Body of pancreas (tissue), 4 donors: ENCODE measurements at regions not wholly inside any gene's neighbourhood (a gene's known extent, or its start where the extent isn't known, plus 50 kb on each side); places are given as distances from the start of the nearest gene placed in this dataset.

Experiments
- ATAC-seq: fragments of 150-250 bp; one replicate; pipeline ENCODE4 v1.9.1; 2016
- DNase-seq, 4 donors: peaks; one replicate each; pipeline ENCODE4 v3.0.0-alpha.2; 2019
- H3K27ac ChIP-seq, 4 donors: fragments of 200-600 bp; sonication (generic); 1 replicate in 3 of 4; 2 replicates in 1 of 4; pipeline versions ENCODE4 v1.5.1 to v1.6.1; 2016 to 2019; ENCODE audit warnings: mild to moderate bottlenecking in 1 of 4, mixed read lengths in 1 of 4, moderate library complexity in 1 of 4
- H3K27me3 ChIP-seq, 2 donors: fragments of 200-600 bp; sonication (generic); one replicate each; pipeline ENCODE4 v1.6.0; 2016; ENCODE audit warnings: mild to moderate bottlenecking in 1 of 2
- H3K36me3 ChIP-seq, 2 donors: fragments of 200-600 bp; sonication (generic); replicated peaks in 1 of 2; 2 replicates each; pipeline ENCODE4 v1.5.1; 2016; ENCODE audit warnings: low read depth in 2 of 2; ENCODE audit not compliant: insufficient read depth in 1 of 2
- H3K4me1 ChIP-seq: fragments of 200-600 bp; sonication (generic); one replicate; pipeline ENCODE4 v1.6.0; 2016
- H3K4me3 ChIP-seq, 2 donors: fragments of 200-600 bp; sonication (generic); 1 replicate in 1 of 2; 2 replicates in 1 of 2; pipeline ENCODE4 v1.5.1; 2016 to 2019
- H3K9me3 ChIP-seq, 3 donors: fragments of 200-600 bp; sonication (generic); 1 replicate in 2 of 3; 2 replicates in 1 of 3; pipeline ENCODE4 v1.5.1; 2016
- POLR2A ChIP-seq, 3 donors: fragments of 450-650 bp; IDR thresholded peaks; one replicate each; pipeline ENCODE4 v1.6.1; 2016; ENCODE audit warnings: antibody characterized with exemption in 3 of 3, mild to moderate bottlenecking in 2 of 3
- WGBS, 2 donors: methylation state at CpG; one replicate each; pipeline ENCODE4 v1.1.5; 2017; 5-methylcytosine and 5-hydroxymethylcytosine counted together
- intact Hi-C: fragments of 100-400 bp; cut with DNase I; formaldehyde crosslinking; loops from one replicate; pipeline ENCODE4 v1.15.1; 2023
- TF ChIP-seq, protein P1 (sequence below), 7 experiments: fragments of 450-650 bp in 4 of 7; fragments of 200-600 bp in 3 of 7; sonication (generic) in 3 of 7; IDR thresholded peaks; one replicate each; pipeline ENCODE4 v1.5.1; 2016 to 2019; ENCODE audit warnings: antibody characterized with exemption in 7 of 7

DNA sequence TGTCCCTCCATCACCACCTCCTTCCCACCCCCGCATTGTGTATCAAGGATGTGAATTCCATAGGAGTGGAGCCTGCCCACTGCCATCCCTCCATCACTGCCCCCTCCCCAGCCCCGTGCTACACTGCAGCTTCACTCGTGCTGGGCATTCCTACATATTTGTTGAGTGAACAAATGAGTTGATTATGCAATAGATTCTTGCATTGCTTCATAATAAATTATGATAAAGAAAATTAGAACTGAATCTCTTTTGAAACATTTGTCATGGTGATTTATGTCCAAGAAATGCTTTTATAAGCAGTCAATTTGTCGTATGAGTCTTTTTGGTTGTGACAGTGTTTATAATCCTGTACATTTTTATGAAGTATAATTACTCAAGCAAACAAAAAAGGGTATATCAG lies 83.2 kb downstream of the IRX1 start:
- Histone ChIP-seq H3K27me3 (no peaks in the 10 kb centered on the region), H3K4me3 (no peak overlapping the region), H3K36me3 (no peaks in the 10 kb centered on the region), H3K27ac (no peak overlapping the region), H3K4me1 (no peaks in the 10 kb centered on the region), H3K9me3 (no peaks in the 10 kb centered on the region)
- no peak for ATAC-seq
- no peak for DNase-seq
- intact Hi-C loops, result no loop called here
- 61 to 62% methylated on average over 4 of the region's 4 CpGs for WGBS, 2 donors
- no peak for TF ChIP-seq POLR2A (IDR thresholded peaks at IDR 0.05)
- TF ChIP-seq, protein P1, sequence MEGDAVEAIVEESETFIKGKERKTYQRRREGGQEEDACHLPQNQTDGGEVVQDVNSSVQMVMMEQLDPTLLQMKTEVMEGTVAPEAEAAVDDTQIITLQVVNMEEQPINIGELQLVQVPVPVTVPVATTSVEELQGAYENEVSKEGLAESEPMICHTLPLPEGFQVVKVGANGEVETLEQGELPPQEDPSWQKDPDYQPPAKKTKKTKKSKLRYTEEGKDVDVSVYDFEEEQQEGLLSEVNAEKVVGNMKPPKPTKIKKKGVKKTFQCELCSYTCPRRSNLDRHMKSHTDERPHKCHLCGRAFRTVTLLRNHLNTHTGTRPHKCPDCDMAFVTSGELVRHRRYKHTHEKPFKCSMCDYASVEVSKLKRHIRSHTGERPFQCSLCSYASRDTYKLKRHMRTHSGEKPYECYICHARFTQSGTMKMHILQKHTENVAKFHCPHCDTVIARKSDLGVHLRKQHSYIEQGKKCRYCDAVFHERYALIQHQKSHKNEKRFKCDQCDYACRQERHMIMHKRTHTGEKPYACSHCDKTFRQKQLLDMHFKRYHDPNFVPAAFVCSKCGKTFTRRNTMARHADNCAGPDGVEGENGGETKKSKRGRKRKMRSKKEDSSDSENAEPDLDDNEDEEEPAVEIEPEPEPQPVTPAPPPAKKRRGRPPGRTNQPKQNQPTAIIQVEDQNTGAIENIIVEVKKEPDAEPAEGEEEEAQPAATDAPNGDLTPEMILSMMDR (IDR thresholded peaks at IDR 0.05), result no peak

DNA sequence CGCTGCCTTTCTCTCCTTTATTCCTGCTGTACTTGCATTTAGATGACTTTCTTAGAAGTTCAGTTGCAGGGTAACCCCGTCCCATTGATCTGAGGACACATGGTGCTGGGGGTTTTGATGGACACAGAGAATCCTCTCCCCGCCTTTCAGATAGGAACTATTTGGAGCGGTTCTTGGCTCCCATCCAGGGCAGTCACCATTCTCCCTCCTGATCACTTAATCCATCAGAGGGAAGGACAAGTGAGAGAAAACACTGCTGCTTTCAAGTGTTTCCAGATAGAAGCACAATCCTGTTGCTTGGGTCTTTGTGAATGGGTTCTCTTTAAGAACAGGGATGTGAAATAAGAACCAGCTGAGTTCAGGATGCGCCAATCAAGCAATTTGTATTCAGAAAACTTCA lies 85.2 kb downstream of the IRX1 start:
- no peaks in the 10 kb centered on the region for H3K27me3 ChIP-seq
- no peak overlapping the region for H3K4me3 ChIP-seq
- 59 to 61% methylated on average over 4 to 5 of the region's 5 CpGs for WGBS, 2 donors
- ATAC-seq (no peak), DNase-seq (no peak)
- no peak for TF ChIP-seq POLR2A (IDR thresholded peaks at IDR 0.05)
- TF ChIP-seq, protein P1 (IDR thresholded peaks at IDR 0.05), result no peak
- H3K9me3 ChIP-seq, result no peaks in the 10 kb centered on the region
- no peaks in the 10 kb centered on the region for H3K36me3 ChIP-seq
- no peaks in the 10 kb centered on the region for H3K4me1 ChIP-seq
- H3K27ac ChIP-seq, result no peak overlapping the region
- intact Hi-C loops, result no loop called here

DNA sequence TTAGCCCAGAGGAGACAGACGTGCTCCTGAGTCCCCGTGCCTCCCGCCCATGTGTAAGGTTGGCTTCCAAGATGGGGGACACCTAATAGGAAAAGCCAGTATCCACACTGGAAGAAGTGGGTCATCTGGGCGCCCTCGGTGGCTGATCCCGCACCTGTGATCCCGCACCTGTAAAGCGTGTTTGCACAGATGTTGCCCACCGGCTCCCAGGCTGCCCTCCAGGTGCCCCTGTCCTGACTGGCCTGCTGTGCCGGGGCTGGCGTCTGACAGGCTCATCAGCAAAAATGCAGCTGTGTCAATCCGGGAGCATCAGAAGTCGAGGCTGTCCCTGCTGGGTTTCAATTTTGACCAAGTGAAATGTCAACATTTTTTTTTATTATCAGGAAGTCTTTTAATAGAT lies 88.5 kb downstream of the IRX1 start:
- 42 to 67% methylated on average over 13 of the region's 13 CpGs for WGBS, 2 donors
- Histone ChIP-seq H3K4me1 (no peaks in the 10 kb centered on the region), H3K4me3 (no peak overlapping the region), H3K27me3 (no peaks in the 10 kb centered on the region), H3K27ac (no peak overlapping the region), H3K36me3 (no peaks in the 10 kb centered on the region), H3K9me3 (no peaks in the 10 kb centered on the region)
- no peak for ATAC-seq
- intact Hi-C loops, result no loop called here
- no peak for DNase-seq
- TF ChIP-seq, protein P1 (IDR thresholded peaks at IDR 0.05), result no peak
- TF ChIP-seq POLR2A (IDR thresholded peaks at IDR 0.05), result no peak

DNA sequence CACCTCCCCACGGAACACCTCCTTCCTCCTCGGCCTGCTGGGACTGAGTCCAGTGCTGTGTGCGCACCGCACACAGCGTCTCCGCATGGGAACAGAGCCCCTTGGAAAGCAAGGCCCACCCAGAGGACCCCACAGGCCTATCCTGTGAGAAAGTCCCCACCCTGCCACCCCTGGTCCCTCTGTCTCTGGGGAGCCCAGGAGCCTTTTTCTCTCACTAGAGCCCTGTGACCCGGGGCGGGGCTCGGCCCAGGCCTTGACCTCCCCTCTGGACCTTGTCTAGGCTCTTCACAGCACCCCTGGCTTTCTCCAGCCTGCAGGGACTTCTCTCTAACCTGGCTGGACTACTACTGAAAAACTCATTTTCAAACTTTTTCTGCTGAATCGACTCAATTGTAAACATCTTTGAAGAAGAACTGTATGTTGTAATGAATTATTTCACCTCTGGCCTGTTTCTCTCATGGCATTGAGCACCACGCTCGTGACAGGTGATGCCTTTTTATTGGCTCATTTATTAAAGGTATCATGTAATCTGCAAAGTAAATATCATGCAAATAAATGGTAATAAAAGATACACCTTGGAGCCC lies 89.2 kb downstream of the IRX1 start:
- H3K27ac ChIP-seq, result no peak overlapping the region
- 73 to 76% methylated on average over 12 of the region's 12 CpGs for WGBS, 2 donors
- intact Hi-C loops, result no loop called here
- ATAC-seq (no peak), DNase-seq (no peak)
- no peaks in the 10 kb centered on the region for H3K27me3 ChIP-seq
- H3K4me3 ChIP-seq, result no peak overlapping the region
- H3K36me3 ChIP-seq, result no peaks in the 10 kb centered on the region
- H3K9me3 ChIP-seq, result no peaks in the 10 kb centered on the region
- TF ChIP-seq, protein P1 (IDR thresholded peaks at IDR 0.05), result no peak
- TF ChIP-seq POLR2A (IDR thresholded peaks at IDR 0.05), result no peak
- H3K4me1 ChIP-seq, result no peaks in the 10 kb centered on the region

DNA sequence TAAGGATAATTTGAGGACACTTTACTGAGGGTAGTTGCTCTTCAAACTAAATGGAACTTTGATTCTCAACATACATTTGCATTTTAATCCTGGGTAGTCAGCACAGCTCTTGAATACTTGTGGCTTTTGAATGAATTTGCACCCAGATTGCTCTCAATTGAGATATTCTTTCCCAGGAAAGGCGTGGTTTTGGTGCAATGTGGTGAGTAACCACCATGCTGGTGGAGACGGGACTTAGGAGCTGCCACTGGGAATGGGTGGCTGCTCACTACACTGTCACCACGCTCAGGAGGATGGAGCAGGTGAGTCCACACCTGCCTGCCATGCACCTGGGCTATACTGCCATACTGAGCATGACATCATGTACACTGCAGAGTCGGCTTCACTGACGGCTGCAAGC lies 99.2 kb downstream of the IRX1 start:
- no peak overlapping the region for H3K4me3 ChIP-seq
- no peak overlapping the region for H3K27ac ChIP-seq
- DNase-seq, result no peak
- 58 to 96% methylated on average over 5 of the region's 5 CpGs for WGBS, 2 donors
- intact Hi-C loops, result no loop called here
- TF ChIP-seq POLR2A (IDR thresholded peaks at IDR 0.05), result no peak
- TF ChIP-seq, protein P1 (IDR thresholded peaks at IDR 0.05), result no peak
- no peaks in the 10 kb centered on the region for H3K27me3 ChIP-seq
- no peak for ATAC-seq
- no peaks in the 10 kb centered on the region for H3K9me3 ChIP-seq
- no peaks in the 10 kb centered on the region for H3K4me1 ChIP-seq
- H3K36me3 ChIP-seq, result no peaks in the 10 kb centered on the region
